ENCODE measurements at regions not wholly inside any gene's neighbourhood (a gene's known extent, or its start where the extent isn't known, plus 50 kb on each side); places are given as distances from the start of the nearest gene placed in this dataset.

DNA sequence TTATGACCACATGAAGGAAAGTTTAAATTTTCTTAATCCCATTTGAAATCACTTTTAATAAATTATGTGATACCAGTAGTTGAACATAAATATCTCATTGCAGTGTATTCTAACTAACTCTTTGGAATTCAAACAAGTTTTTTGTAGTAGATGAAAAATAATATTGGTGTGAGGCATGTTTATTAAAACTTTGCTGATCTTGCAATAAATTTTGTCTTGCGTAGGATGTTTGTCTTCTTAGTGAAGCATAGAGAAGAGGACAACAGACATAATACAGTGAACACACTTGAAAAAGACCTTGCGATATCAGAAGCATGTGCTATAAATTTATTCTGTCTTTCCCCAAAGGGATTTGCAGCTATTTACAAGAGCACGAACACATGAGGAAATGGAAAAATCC, 140.7 kb downstream of the HTR1B start:
- no peaks in the 10 kb centered on the region for H3K4me1 ChIP-seq
- H3K4me3 ChIP-seq, result no peak overlapping the region
- DNase-seq (no peak), ATAC-seq (no peak)
- H3K27ac ChIP-seq, result no peak overlapping the region
- H3K36me3 ChIP-seq, result no peaks in the 10 kb centered on the region
- TF ChIP-seq POLR2A (IDR thresholded peaks at IDR 0.05) (no peak), CTCF (IDR thresholded peaks at IDR 0.05) (no peak)
- no peaks in the 10 kb centered on the region for H3K27me3 ChIP-seq
- intact Hi-C loops (cut with DNase I), result no loop called here
- H3K9me3 ChIP-seq, result no peaks in the 10 kb centered on the region
- 65 to 82% (median 77%) methylated on average over 3 of the region's 3 CpGs for WGBS, 4 donors

DNA sequence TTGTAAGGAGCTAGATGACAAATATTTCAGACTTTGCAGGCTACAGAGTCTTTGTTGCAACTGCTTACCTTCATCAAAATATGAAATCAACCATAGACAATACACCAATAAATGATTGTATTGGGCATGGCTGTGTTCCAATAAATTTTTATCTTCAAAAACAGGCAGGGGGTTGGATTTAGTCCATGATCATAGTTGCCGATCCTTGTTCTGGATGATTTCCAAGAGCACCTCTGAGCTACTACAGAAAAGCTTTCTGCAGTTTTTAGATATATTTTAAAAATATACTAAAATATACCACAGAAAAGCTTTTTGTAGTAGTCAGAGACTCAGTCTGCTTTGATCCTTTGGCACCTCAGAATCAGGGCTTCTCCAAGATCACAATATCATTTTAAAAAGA, 145.0 kb downstream of the HTR1B start:
- 33 to 48% (median 43%) methylated on average over 1 of the region's 1 CpG for WGBS, 4 donors
- TF ChIP-seq CTCF (IDR thresholded peaks at IDR 0.05), result no peak
- TF ChIP-seq POLR2A (IDR thresholded peaks at IDR 0.05), result no peak
- no peak overlapping the region for H3K27ac ChIP-seq
- H3K4me1 ChIP-seq, result no peaks in the 10 kb centered on the region
- no peaks in the 10 kb centered on the region for H3K36me3 ChIP-seq
- no peaks in the 10 kb centered on the region for H3K9me3 ChIP-seq
- H3K27me3 ChIP-seq, result no peaks in the 10 kb centered on the region
- intact Hi-C loops (cut with DNase I), result no loop called here
- DNase-seq, result no peak
- H3K4me3 ChIP-seq, result no peak overlapping the region
- ATAC-seq, result no peak

DNA sequence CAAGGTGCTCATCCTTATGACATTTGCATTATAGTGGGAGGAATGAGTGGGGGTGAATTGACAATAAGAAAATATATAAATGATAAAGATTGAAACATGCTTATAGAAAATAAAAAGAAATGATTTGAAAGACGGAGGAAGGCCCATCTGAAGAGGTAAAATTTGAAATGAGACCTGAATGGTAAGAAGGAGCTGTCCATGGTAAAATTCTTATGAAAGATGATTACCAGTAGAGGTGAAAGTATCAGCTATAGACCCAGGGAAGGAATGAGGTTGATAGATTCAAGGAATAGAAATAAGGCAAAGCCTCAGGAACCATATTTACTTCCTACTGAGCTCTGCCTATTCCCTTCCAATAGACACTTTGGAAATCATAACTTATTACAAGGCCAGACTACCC, 149.7 kb downstream of the HTR1B start:
- Histone ChIP-seq H3K4me3 (no peak overlapping the region), H3K4me1 (no peaks in the 10 kb centered on the region), H3K27ac (no peak overlapping the region), H3K36me3 (no peaks in the 10 kb centered on the region), H3K27me3 (no peaks in the 10 kb centered on the region), H3K9me3 (no peaks in the 10 kb centered on the region)
- ATAC-seq, result no peak
- WGBS, 4 donors, result 77 to 85% (median 83%) methylated on average over 1 of the region's 1 CpG
- TF ChIP-seq POLR2A (IDR thresholded peaks at IDR 0.05), result no peak
- no peak for TF ChIP-seq CTCF (IDR thresholded peaks at IDR 0.05)
- no peak for DNase-seq
- intact Hi-C loops (cut with DNase I), result no loop called here

DNA sequence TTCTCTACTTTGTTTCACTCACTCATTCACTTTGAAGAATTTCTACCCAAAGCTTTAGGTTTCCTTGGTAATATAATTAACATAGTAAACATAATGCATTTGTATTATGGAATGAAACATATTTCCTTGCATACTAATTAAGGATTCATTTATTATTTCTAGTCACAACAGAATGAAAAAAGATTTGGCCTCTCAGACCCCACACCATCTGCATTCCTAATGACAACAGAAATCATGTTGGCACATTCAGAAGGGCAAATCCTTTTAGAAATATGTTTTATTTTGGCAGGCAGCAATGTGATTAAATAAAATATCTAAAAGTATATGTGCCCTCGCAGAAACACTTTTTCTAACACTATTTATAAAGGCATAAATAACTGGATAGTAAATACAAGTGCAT, 163.4 kb downstream of the HTR1B start:
- Histone ChIP-seq H3K27me3 (no peaks in the 10 kb centered on the region), H3K4me1 (no peaks in the 10 kb centered on the region), H3K9me3 (no peaks in the 10 kb centered on the region), H3K4me3 (no peak overlapping the region), H3K36me3 (no peaks in the 10 kb centered on the region), H3K27ac (no peak overlapping the region)
- DNase-seq (no peak), ATAC-seq (no peak)
- intact Hi-C loops (cut with DNase I), result no loop called here
- 75 to 79% (median 76%) methylated on average over 1 of the region's 1 CpG for WGBS, 4 donors
- TF ChIP-seq POLR2A (IDR thresholded peaks at IDR 0.05) (no peak), CTCF (IDR thresholded peaks at IDR 0.05) (no peak)
